ENCODE measurements at regions not wholly inside any gene's neighbourhood (a gene's known extent, or its start where the extent isn't known, plus 50 kb on each side); places are given as distances from the start of the nearest gene placed in this dataset.

- no peaks in the 10 kb centered on the region for H4K20me1 ChIP-seq (ENCODE audit: control insufficient read depth, extremely low read depth, insufficient read depth, low read length)
- H3K36me3 ChIP-seq (ENCODE audit: control insufficient read depth, insufficient read depth, low read length) = no peaks in the 10 kb centered on the region
- H3K4me3 ChIP-seq (replicated peaks in 1 of 4; ENCODE audit: control extremely low read depth in 1 of 4, insufficient read depth in 1 of 4, low read depth in 3 of 4, low read length in 4 of 4) = no peak overlapping the region
- no peaks in the 10 kb centered on the region for H3K27me3 ChIP-seq (ENCODE audit: control insufficient read depth, insufficient read depth, low read length)
- H3K4me2 ChIP-seq (ENCODE audit: extremely low read depth, insufficient read depth, low read length) = no peak overlapping the region
- no peaks in the 10 kb centered on the region for H3K4me1 ChIP-seq (ENCODE audit: control insufficient read depth, extremely low read depth, insufficient read depth, low read length)
- H2AFZ ChIP-seq (ENCODE audit: low read length) = no peak overlapping the region
- H3K9ac ChIP-seq (ENCODE audit: insufficient read depth, low read length) = no peak overlapping the region
- no peak for DNase-seq (ENCODE audit: low read depth in 2 of 2)
- no peaks in the 10 kb centered on the region for H3K79me2 ChIP-seq (ENCODE audit: control insufficient read depth, insufficient read depth, low read length)
- H3K27ac ChIP-seq (ENCODE audit: insufficient read depth, low read length) = no peak overlapping the region
- no peaks in the 10 kb centered on the region for H3K9me3 ChIP-seq (ENCODE audit: control insufficient read depth, insufficient read depth, low read depth, low read length)
- no peak for TF ChIP-seq EZH2 (IDR thresholded peaks at IDR 0.05; ENCODE audit: low read length, missing control alignments)
- TF ChIP-seq CTCF (conservative IDR thresholded peaks at IDR 0.05 in 1 of 2, IDR thresholded peaks at IDR 0.05 in 1 of 2; ENCODE audit: low read depth in 1 of 2, low read length in 2 of 2) = no peak
These were observed 212.4 kb upstream of the FSIP2 start for GRCh38 chr2:185526161-185526560.

GRCh38 chr2:185531721-185532120 is 206.9 kb upstream of the FSIP2 start:
- peak in 1 of 2 donors; percentile 1 for DNase-seq (ENCODE audit: low read depth in 2 of 2)
- no peaks in the 10 kb centered on the region for H3K27me3 ChIP-seq (ENCODE audit: control insufficient read depth, insufficient read depth, low read length)
- no peaks in the 10 kb centered on the region for H4K20me1 ChIP-seq (ENCODE audit: control insufficient read depth, extremely low read depth, insufficient read depth, low read length)
- H3K4me2 ChIP-seq (ENCODE audit: extremely low read depth, insufficient read depth, low read length) = no peak overlapping the region
- no peaks in the 10 kb centered on the region for H3K4me1 ChIP-seq (ENCODE audit: control insufficient read depth, extremely low read depth, insufficient read depth, low read length)
- TF ChIP-seq EZH2 (IDR thresholded peaks at IDR 0.05; ENCODE audit: low read length, missing control alignments) = no peak
- TF ChIP-seq CTCF (conservative IDR thresholded peaks at IDR 0.05 in 1 of 2, IDR thresholded peaks at IDR 0.05 in 1 of 2; ENCODE audit: low read depth in 1 of 2, low read length in 2 of 2) = no peak
- H3K79me2 ChIP-seq (ENCODE audit: control insufficient read depth, insufficient read depth, low read length) = no peaks in the 10 kb centered on the region
- H3K9ac ChIP-seq (ENCODE audit: insufficient read depth, low read length) = no peak overlapping the region
- no peaks in the 10 kb centered on the region for H3K9me3 ChIP-seq (ENCODE audit: control insufficient read depth, insufficient read depth, low read depth, low read length)
- no peak overlapping the region for H3K4me3 ChIP-seq (replicated peaks in 1 of 4; ENCODE audit: control extremely low read depth in 1 of 4, insufficient read depth in 1 of 4, low read depth in 3 of 4, low read length in 4 of 4)
- H2AFZ ChIP-seq (ENCODE audit: low read length) = no peak overlapping the region
- H3K36me3 ChIP-seq (ENCODE audit: control insufficient read depth, insufficient read depth, low read length) = no peaks in the 10 kb centered on the region
- H3K27ac ChIP-seq (ENCODE audit: insufficient read depth, low read length) = no peak overlapping the region

GRCh38 chr2:185537689-185538088 is 200.9 kb upstream of the FSIP2 start:
- Histone ChIP-seq H3K36me3 (ENCODE audit: control insufficient read depth, insufficient read depth, low read length) (no peaks in the 10 kb centered on the region), H3K9me3 (ENCODE audit: control insufficient read depth, insufficient read depth, low read depth, low read length) (no peaks in the 10 kb centered on the region)

More at GRCh38 chr2:185537689-185538088, 200.9 kb upstream of the FSIP2 start:
- TF ChIP-seq EZH2 (IDR thresholded peaks at IDR 0.05; ENCODE audit: low read length, missing control alignments) (no peak), CTCF (conservative IDR thresholded peaks at IDR 0.05 in 1 of 2, IDR thresholded peaks at IDR 0.05 in 1 of 2; ENCODE audit: low read depth in 1 of 2, low read length in 2 of 2) (no peak)
- H3K4me2 ChIP-seq (ENCODE audit: extremely low read depth, insufficient read depth, low read length) = no peak overlapping the region
- H3K9ac ChIP-seq (ENCODE audit: insufficient read depth, low read length) = no peak overlapping the region
- no peak overlapping the region for H3K4me3 ChIP-seq (replicated peaks in 1 of 4; ENCODE audit: control extremely low read depth in 1 of 4, insufficient read depth in 1 of 4, low read depth in 3 of 4, low read length in 4 of 4)
- H2AFZ ChIP-seq (ENCODE audit: low read length) = no peak overlapping the region
- no peak for DNase-seq (ENCODE audit: low read depth in 2 of 2)
- H3K27me3 ChIP-seq (ENCODE audit: control insufficient read depth, insufficient read depth, low read length) = no peaks in the 10 kb centered on the region
- no peak overlapping the region for H3K27ac ChIP-seq (ENCODE audit: insufficient read depth, low read length)
- no peaks in the 10 kb centered on the region for H3K4me1 ChIP-seq (ENCODE audit: control insufficient read depth, extremely low read depth, insufficient read depth, low read length)
- H3K79me2 ChIP-seq (ENCODE audit: control insufficient read depth, insufficient read depth, low read length) = no peaks in the 10 kb centered on the region
- no peaks in the 10 kb centered on the region for H4K20me1 ChIP-seq (ENCODE audit: control insufficient read depth, extremely low read depth, insufficient read depth, low read length)
